ENCODE measurements at regions not wholly inside any gene's neighbourhood (a gene's known extent, or its start where the extent isn't known, plus 50 kb on each side); places are given as distances from the start of the nearest gene placed in this dataset.

GRCh38 chr5:135660826-135661575 is 82.2 kb upstream of the CXCL14 start:
- DNase-seq = no peak

GRCh38 chr5:135657536-135658305 is 78.9 kb upstream of the CXCL14 start:
- DNase-seq = no peak

- DNase-seq = no peak
These were observed 76.7 kb upstream of the CXCL14 start for GRCh38 chr5:135655468-135655815.

- DNase-seq = no peak
These were observed 76.1 kb upstream of the CXCL14 start for GRCh38 chr5:135654761-135655467.

GRCh38 chr5:135651156-135651555 is 72.4 kb upstream of the CXCL14 start:
- DNase-seq = peak; percentile 37

- no peak for DNase-seq
These were observed 71.3 kb upstream of the CXCL14 start for GRCh38 chr5:135650081-135650480.

- DNase-seq = no peak
These were observed 70.6 kb upstream of the CXCL14 start for GRCh38 chr5:135649435-135649834.

- DNase-seq = no peak
These were observed 69.3 kb upstream of the CXCL14 start for GRCh38 chr5:135648116-135648515.

GRCh38 chr5:135645336-135646180 is 66.8 kb upstream of the CXCL14 start:
- no peak for DNase-seq

GRCh38 chr5:135644816-135645215 is 66.0 kb upstream of the CXCL14 start:
- DNase-seq = no peak

GRCh38 chr5:135643881-135644766 is 65.3 kb upstream of the CXCL14 start:
- no peak for DNase-seq

GRCh38 chr5:135642934-135643333 is 64.1 kb upstream of the CXCL14 start:
- no peak for DNase-seq

GRCh38 chr5:135642488-135642870 is 63.7 kb upstream of the CXCL14 start:
- no peak for DNase-seq

- no peak for DNase-seq
These were observed 63.1 kb upstream of the CXCL14 start for GRCh38 chr5:135641734-135642487.

GRCh38 chr5:135641319-135641718 is 62.5 kb upstream of the CXCL14 start:
- no peak for DNase-seq

- no peak for DNase-seq
These were observed 56.7 kb upstream of the CXCL14 start for GRCh38 chr5:135635451-135635850.

- DNase-seq = no peak
These were observed 54.0 kb upstream of the CXCL14 start for GRCh38 chr5:135632798-135633197.

GRCh38 chr5:135631391-135631790 is 52.6 kb upstream of the CXCL14 start:
- no peak for DNase-seq

GRCh38 chr5:135629666-135630065 is 50.9 kb upstream of the CXCL14 start:
- DNase-seq = no peak

GRCh38 chr5:135628771-135629563 is 50.2 kb upstream of the CXCL14 start:
- DNase-seq = no peak
